Nephron (organoid): ENCODE measurements at regions not wholly inside any gene's neighbourhood (a gene's known extent, or its start where the extent isn't known, plus 50 kb on each side); places are given as distances from the start of the nearest gene placed in this dataset.

Experiments
- H3K27ac Mint-ChIP-seq, 3 experiments: 2 replicates each; pipeline ENCODE4 v1.8.0; 2020; ENCODE audit warnings: mixed read lengths in 3 of 3, mild to moderate bottlenecking in 2 of 3, moderate library complexity in 1 of 3
- H3K27me3 Mint-ChIP-seq: 2 replicates; pipeline ENCODE4 v1.8.0; 2021; ENCODE audit warnings: low read depth, mild to moderate bottlenecking, moderate library complexity, mixed read lengths
- H3K36me3 Mint-ChIP-seq: 2 replicates; pipeline ENCODE4 v1.8.0; 2020; ENCODE audit warnings: low read depth, mixed read lengths
- H3K4me1 Mint-ChIP-seq: 2 replicates; pipeline ENCODE4 v1.8.0; 2020; ENCODE audit warnings: mixed read lengths
- H3K4me3 Mint-ChIP-seq, 3 experiments: 2 replicates each; pipeline ENCODE4 v1.8.0; 2020; ENCODE audit warnings: mild to moderate bottlenecking in 3 of 3, mixed read lengths in 3 of 3, moderate library complexity in 2 of 3
- H3K9me3 Mint-ChIP-seq: 2 replicates; pipeline ENCODE4 v1.8.0; 2020; ENCODE audit warnings: mixed read lengths
- TF ChIP-seq, protein P1 (sequence below), 3 experiments: fragments of 200-600 bp; sonication (generic); IDR thresholded peaks; one replicate each; pipeline ENCODE4 v1.5.0; 2021; ENCODE audit warnings: antibody characterized with exemption in 3 of 3; ENCODE audit not compliant: unreplicated experiment in 3 of 3

DNA sequence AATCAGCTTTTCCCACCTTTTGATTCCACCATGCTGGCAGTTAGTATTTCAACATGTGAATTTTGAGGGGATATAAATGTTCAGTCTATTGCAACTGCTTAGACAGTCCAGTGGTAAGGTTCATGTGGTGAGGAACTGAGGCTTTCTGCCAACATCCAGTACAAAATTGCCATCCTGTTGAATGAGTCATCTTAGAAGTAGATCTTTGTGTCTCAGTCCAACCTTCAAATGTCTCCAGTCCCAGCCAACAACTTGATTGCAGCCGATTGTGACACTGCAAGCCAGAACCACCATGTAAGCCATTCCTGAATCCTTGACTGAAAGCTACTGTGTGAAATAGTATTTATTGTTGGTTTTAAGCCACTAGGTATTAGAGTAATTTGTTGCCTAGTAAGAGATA, 331.5 kb upstream of the GRIN3A start:
- H3K4me3 Mint-ChIP-seq = no peak overlapping the region
- no peak overlapping the region for H3K27ac Mint-ChIP-seq
- TF ChIP-seq, protein P1, sequence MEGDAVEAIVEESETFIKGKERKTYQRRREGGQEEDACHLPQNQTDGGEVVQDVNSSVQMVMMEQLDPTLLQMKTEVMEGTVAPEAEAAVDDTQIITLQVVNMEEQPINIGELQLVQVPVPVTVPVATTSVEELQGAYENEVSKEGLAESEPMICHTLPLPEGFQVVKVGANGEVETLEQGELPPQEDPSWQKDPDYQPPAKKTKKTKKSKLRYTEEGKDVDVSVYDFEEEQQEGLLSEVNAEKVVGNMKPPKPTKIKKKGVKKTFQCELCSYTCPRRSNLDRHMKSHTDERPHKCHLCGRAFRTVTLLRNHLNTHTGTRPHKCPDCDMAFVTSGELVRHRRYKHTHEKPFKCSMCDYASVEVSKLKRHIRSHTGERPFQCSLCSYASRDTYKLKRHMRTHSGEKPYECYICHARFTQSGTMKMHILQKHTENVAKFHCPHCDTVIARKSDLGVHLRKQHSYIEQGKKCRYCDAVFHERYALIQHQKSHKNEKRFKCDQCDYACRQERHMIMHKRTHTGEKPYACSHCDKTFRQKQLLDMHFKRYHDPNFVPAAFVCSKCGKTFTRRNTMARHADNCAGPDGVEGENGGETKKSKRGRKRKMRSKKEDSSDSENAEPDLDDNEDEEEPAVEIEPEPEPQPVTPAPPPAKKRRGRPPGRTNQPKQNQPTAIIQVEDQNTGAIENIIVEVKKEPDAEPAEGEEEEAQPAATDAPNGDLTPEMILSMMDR (IDR thresholded peaks at IDR 0.05; ENCODE audit: unreplicated experiment in 3 of 3) = no peak
- H3K4me1 Mint-ChIP-seq = peaks cover 11% of the 10 kb centered on the region
- H3K9me3 Mint-ChIP-seq = peaks cover 8% of the 10 kb centered on the region
- no peaks in the 10 kb centered on the region for H3K27me3 Mint-ChIP-seq
- no peaks in the 10 kb centered on the region for H3K36me3 Mint-ChIP-seq

DNA sequence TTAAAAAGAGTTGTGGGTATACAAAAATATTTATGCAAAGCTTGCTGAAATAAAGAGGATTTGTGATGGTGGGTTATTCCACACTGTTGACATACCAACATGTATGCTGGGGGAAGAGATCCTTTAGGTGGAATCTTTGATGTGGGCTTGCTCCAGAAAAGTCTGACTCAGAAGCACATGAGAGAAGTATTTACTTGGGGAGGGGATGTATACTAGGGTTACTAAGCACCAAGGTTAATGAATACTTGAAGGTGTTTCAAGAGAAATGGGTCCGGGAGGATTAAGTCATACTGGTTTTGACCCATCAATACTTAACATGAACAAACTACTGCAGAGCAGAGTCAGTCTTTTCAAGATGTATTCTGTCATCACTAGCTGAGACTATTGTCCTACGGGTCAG, 316.4 kb upstream of the GRIN3A start:
- no peaks in the 10 kb centered on the region for H3K36me3 Mint-ChIP-seq
- peaks cover 11% of the 10 kb centered on the region for H3K4me1 Mint-ChIP-seq
- no peak overlapping the region for H3K27ac Mint-ChIP-seq
- H3K4me3 Mint-ChIP-seq = no peak overlapping the region
- no peaks in the 10 kb centered on the region for H3K27me3 Mint-ChIP-seq
- no peaks in the 10 kb centered on the region for H3K9me3 Mint-ChIP-seq
- TF ChIP-seq, protein P1 (IDR thresholded peaks at IDR 0.05; ENCODE audit: unreplicated experiment in 3 of 3) = no peak

DNA sequence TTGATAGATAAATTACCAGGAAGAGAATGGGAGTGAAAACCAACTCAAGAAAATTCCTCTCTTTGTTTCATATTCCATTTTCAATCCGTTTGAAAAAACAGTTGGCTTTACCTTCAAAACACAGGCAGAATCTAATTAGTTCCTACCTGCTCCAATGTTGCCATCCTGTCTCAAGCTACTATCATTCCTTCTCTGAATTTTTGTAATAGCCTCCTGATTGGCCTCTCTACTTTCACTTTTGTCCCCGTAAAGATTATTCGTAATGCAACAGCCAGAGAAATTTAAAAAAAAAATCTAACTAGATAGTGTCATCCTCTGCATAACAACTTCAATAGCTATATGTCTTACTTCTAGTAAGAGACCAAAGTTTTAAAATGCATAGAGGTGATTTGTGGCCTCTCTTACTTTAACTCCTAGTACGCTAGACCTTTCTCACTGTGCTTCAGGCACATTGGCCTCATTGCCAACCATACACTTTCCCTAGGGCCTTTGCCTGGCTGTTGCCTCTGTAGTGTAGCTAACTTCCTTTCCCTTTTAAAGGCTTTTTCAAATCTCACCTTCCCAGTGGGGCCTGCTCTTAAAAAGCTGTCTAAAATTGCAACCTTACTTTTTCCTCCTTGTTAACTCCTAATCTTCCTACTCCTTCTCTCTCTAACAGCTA, 311.3 kb upstream of the GRIN3A start:
- H3K27me3 Mint-ChIP-seq = no peaks in the 10 kb centered on the region
- no peaks in the 10 kb centered on the region for H3K9me3 Mint-ChIP-seq
- TF ChIP-seq, protein P1 (IDR thresholded peaks at IDR 0.05; ENCODE audit: unreplicated experiment in 3 of 3) = no peak
- H3K4me3 Mint-ChIP-seq = no peak overlapping the region
- no peaks in the 10 kb centered on the region for H3K36me3 Mint-ChIP-seq
- H3K27ac Mint-ChIP-seq = no peak overlapping the region
- peaks cover 11% of the 10 kb centered on the region for H3K4me1 Mint-ChIP-seq

DNA sequence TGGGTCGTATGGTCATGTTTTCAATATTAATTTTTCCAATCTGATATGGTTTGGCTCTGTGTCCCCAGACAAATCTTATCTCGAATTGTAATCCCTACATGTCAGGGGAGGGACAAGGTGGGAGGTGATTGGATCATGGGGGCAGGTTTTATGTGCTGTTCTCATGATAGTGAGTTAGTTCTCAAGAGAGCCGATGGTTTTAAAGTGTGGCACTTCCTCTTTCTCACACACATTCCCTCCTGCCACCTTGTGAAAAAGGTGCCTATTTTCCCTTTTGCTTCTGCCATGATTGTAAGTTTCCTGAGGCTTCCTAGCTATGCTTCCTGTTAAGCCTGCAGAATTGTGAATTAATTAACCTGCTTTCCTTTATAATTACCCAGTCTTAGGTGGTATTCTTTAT, 309.1 kb upstream of the GRIN3A start:
- Mint-ChIP-seq H3K27me3 (peaks cover 3% of the 10 kb centered on the region), H3K36me3 (no peaks in the 10 kb centered on the region), H3K4me3 (no peak overlapping the region), H3K9me3 (no peaks in the 10 kb centered on the region), H3K27ac (no peak overlapping the region), H3K4me1 (peaks cover 9% of the 10 kb centered on the region)
- TF ChIP-seq, protein P1 (IDR thresholded peaks at IDR 0.05; ENCODE audit: unreplicated experiment in 3 of 3) = no peak

DNA sequence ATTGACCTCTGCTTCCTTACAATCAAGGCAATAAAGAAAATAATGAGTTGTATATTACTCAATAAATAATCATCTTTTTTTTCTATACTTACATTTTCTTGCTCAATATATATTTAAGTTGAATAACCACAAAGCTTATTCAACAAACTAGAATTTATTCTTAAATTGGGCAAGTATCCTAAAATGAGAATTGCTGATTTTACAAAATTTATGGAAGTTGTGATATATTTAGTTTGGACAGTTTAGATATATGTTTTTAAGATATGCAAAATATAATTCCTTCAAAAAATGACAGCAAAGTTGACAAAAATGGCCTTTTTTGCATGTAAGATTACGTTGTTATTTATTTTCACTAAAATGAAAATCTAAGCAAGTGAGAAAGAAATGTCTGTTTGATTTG, 305.7 kb upstream of the GRIN3A start:
- Mint-ChIP-seq H3K27me3 (peaks cover 3% of the 10 kb centered on the region), H3K9me3 (no peaks in the 10 kb centered on the region), H3K36me3 (no peaks in the 10 kb centered on the region), H3K27ac (no peak overlapping the region), H3K4me3 (no peak overlapping the region), H3K4me1 (peaks cover 19% of the 10 kb centered on the region)
- TF ChIP-seq, protein P1 (IDR thresholded peaks at IDR 0.05; ENCODE audit: unreplicated experiment in 3 of 3) = no peak

DNA sequence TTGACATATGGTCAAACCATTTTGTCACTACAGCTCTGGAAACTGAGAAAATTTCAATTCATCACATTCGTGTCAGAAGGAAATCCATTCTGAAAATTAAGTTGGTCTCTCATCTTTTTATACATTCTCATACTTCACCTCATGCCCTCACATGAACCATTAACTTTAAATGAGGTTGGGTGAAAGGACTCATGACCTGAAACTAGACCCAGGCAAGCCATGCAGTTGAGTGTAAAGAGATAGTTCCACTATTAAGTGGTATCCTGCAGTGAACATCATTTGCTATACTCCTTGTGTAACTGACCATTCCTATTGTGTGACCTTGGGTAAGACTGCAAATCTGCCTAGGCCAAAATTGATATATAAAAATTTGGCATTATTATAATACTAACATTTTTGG, 299.6 kb upstream of the GRIN3A start:
- Mint-ChIP-seq H3K9me3 (no peaks in the 10 kb centered on the region), H3K36me3 (no peaks in the 10 kb centered on the region), H3K27me3 (peaks cover 3% of the 10 kb centered on the region), H3K4me3 (no peak overlapping the region), H3K4me1 (peaks cover 16% of the 10 kb centered on the region), H3K27ac (no peak overlapping the region)
- TF ChIP-seq, protein P1 (IDR thresholded peaks at IDR 0.05; ENCODE audit: unreplicated experiment in 3 of 3) = no peak
